Left ventricle myocardium inferior (tissue), 1 donor: ENCODE measurements at regions not wholly inside any gene's neighbourhood (a gene's known extent, or its start where the extent isn't known, plus 50 kb on each side); places are given as distances from the start of the nearest gene placed in this dataset.

Source experiments
- DNase-seq: peaks from one replicate; pipeline ENCODE4 v3.0.0-alpha.2; 2020
- H3K27ac ChIP-seq: fragments of 200-600 bp; replicated peaks from 2 replicates; pipeline ENCODE4 v1.8.0; 2021
- H3K27me3 ChIP-seq: fragments of 200-600 bp; 2 replicates; pipeline ENCODE4 v1.8.0; 2021; ENCODE audit warnings: low read depth
- H3K36me3 ChIP-seq: fragments of 200-600 bp; 2 replicates; pipeline ENCODE4 v1.8.0; 2021
- H3K4me1 ChIP-seq: fragments of 200-600 bp; 2 replicates; pipeline ENCODE4 v1.8.0; 2021
- H3K4me3 ChIP-seq: fragments of 200-600 bp; 2 replicates; pipeline ENCODE4 v1.8.0; 2021; ENCODE audit warnings: mild to moderate bottlenecking, moderate library complexity
- H3K9me3 ChIP-seq: fragments of 200-600 bp; replicated peaks from 2 replicates; pipeline ENCODE4 v1.8.0; 2021
- intact Hi-C: fragments of 100-400 bp; cut with micrococcal nuclease; formaldehyde crosslinking; loops from one replicate; pipeline ENCODE4 v1.11.0; 2022
- TF ChIP-seq, protein P1 (sequence below): fragments of 200-600 bp; IDR thresholded peaks from 2 replicates; pipeline ENCODE4 v1.8.0; 2021; ENCODE audit warnings: antibody characterized with exemption, mild to moderate bottlenecking, borderline replicate concordance
- donor health status: DM: no; HTN: yes; CAD: no; lungs with severe emphysema.

DNA sequence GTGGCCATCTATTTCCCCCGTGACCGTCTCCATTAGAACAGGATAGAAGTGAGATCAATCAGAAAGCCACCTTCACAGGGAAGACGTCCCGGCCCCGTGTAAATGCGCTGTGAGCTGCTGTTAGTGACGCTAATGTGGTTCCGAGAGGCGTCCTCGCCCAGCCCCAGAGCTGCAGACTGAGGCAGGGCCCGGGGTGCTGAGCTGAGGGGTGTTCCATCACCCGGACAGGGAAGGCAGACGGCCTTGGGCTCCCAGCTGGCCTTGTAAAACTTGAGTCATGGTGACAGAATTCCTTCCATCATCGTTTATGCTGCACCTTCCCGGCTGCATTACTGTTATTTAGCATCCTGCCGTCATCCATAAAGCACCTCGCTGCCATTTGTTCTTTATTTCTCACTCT, 195.3 kb upstream of the CTBP2 start:
- Histone ChIP-seq H3K27ac (no peak overlapping the region), H3K4me3 (no peak overlapping the region), H3K27me3 (no peaks in the 10 kb centered on the region), H3K36me3 (no peaks in the 10 kb centered on the region), H3K4me1 (no peaks in the 10 kb centered on the region), H3K9me3 (peaks cover 11% of the 10 kb centered on the region)
- no peak for DNase-seq
- TF ChIP-seq, protein P1, sequence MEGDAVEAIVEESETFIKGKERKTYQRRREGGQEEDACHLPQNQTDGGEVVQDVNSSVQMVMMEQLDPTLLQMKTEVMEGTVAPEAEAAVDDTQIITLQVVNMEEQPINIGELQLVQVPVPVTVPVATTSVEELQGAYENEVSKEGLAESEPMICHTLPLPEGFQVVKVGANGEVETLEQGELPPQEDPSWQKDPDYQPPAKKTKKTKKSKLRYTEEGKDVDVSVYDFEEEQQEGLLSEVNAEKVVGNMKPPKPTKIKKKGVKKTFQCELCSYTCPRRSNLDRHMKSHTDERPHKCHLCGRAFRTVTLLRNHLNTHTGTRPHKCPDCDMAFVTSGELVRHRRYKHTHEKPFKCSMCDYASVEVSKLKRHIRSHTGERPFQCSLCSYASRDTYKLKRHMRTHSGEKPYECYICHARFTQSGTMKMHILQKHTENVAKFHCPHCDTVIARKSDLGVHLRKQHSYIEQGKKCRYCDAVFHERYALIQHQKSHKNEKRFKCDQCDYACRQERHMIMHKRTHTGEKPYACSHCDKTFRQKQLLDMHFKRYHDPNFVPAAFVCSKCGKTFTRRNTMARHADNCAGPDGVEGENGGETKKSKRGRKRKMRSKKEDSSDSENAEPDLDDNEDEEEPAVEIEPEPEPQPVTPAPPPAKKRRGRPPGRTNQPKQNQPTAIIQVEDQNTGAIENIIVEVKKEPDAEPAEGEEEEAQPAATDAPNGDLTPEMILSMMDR, result no peak
- intact Hi-C loops, result no loop called here

DNA sequence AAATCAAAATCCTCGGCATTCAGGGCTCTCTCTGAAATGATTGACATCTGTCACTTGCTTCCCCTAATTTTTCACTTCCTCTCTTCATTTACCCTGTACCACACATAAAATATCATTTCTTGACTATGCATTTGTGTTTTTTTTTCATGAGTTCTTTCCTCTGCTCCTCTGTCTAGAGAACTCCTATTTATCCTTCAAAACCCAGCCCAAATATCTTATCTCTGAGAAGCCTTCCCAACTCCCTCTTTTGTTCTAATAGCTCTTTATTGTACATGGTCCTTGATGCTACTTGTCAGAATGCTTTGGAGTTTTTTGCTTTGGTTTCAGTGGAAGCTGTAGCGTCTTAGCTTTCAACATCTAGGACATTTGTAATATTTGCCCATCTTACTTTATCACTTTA, 190.2 kb upstream of the CTBP2 start:
- no peaks in the 10 kb centered on the region for H3K4me1 ChIP-seq
- DNase-seq, result no peak
- TF ChIP-seq, protein P1, result no peak
- no peaks in the 10 kb centered on the region for H3K9me3 ChIP-seq
- intact Hi-C loops, result no loop called here
- H3K27ac ChIP-seq, result no peak overlapping the region
- no peaks in the 10 kb centered on the region for H3K36me3 ChIP-seq
- H3K4me3 ChIP-seq, result no peak overlapping the region
- H3K27me3 ChIP-seq, result no peaks in the 10 kb centered on the region

DNA sequence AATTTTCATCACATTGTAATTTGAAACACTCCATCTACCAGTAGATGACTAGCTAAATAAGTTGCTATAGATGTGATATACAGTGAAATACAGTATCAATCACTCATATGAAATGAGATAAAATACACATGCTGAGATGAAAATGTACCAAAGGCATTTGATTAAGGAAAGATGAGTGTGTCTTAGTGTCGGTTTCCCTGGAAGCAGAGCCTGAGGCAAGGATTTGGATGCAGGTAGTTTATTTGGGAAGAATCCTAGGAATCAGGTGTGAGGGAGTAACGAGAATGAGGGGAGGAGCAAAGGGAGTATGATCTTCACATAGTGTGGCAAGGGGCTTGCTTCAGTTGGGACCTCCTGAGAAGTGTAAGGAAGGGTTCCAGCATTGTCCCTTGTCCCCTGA, 188.2 kb upstream of the CTBP2 start:
- TF ChIP-seq, protein P1, result no peak
- Histone ChIP-seq H3K9me3 (no peaks in the 10 kb centered on the region), H3K36me3 (no peaks in the 10 kb centered on the region), H3K27ac (no peak overlapping the region), H3K4me3 (no peak overlapping the region), H3K4me1 (no peaks in the 10 kb centered on the region), H3K27me3 (no peaks in the 10 kb centered on the region)
- intact Hi-C loops, result no loop called here
- DNase-seq, result no peak

DNA sequence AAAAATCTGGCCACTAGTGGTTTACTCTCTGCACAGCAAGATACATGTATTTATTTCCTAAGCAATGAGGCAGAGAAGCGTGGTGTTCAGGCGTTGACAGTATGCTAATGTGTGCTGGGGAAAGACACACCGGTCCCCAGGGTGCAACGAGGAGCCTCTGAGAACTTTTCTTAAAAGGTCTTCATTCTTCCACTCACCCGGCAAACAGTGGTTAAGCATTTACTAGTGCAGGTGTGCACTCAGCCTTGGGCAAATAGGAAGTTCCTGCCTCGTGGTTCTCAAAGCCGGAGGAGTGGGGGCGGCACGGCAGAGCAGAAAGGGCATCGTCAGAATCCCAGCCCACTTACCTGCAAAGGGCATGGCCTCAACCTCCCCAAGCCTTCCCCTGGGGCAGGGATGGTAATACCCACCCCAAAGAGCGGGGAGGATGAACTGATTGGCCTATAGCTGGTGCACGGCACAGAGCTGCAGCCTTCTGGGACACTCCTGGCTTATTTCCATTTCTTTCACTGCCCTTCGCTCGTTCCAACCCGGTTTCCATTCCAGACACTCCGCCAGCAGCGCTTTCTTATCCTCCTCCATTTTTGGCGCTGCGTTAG, 184.3 kb upstream of the CTBP2 start:
- no peaks in the 10 kb centered on the region for H3K36me3 ChIP-seq
- DNase-seq, result no peak
- no peak overlapping the region for H3K27ac ChIP-seq
- H3K4me3 ChIP-seq, result no peak overlapping the region
- H3K9me3 ChIP-seq, result peaks cover 7% of the 10 kb centered on the region
- intact Hi-C loops, result no loop called here
- TF ChIP-seq, protein P1, result no peak
- H3K27me3 ChIP-seq, result no peaks in the 10 kb centered on the region
- H3K4me1 ChIP-seq, result no peaks in the 10 kb centered on the region

DNA sequence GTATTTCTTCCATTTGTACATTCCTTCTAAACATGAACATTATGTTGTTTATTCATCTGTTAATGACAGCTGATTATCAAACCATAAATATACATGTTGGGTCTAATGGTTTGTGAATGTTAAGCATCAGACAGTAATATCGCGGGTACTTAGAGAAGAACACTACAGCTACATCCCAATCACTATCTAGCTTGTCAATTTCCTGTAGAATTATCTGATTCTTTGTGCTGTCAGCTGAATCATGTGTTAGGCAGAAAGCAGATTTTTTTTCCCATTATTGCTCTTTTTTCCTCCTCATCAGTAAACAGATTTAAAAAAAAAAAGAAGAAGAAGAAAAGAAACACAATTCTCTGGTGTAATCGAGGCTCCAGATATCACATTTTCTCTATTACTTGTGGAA, 183.6 kb upstream of the CTBP2 start:
- TF ChIP-seq, protein P1, result no peak
- Histone ChIP-seq H3K27me3 (no peaks in the 10 kb centered on the region), H3K9me3 (peaks cover 7% of the 10 kb centered on the region), H3K4me1 (no peaks in the 10 kb centered on the region), H3K36me3 (no peaks in the 10 kb centered on the region), H3K4me3 (no peak overlapping the region), H3K27ac (no peak overlapping the region)
- intact Hi-C loops, result no loop called here
- DNase-seq, result no peak
